ENCODE measurements at regions not wholly inside any gene's neighbourhood (a gene's known extent, or its start where the extent isn't known, plus 50 kb on each side); places are given as distances from the start of the nearest gene placed in this dataset.

GRCh38 chr3:106610362-106610959 lies 741.6 kb upstream of the CBLB start:
- no peaks in the 10 kb centered on the region for H3K9me3 ChIP-seq
- DNase-seq = no peak
- no peaks in the 10 kb centered on the region for H3K4me1 ChIP-seq
- TF ChIP-seq POLR2A (IDR thresholded peaks at IDR 0.05) (no peak), CTCF (IDR thresholded peaks at IDR 0.05) (no peak)
- intact Hi-C loops (cut with DNase I) = no loop called here
- no peaks in the 10 kb centered on the region for H3K36me3 ChIP-seq
- no peak overlapping the region for H3K4me3 ChIP-seq (replicated peaks in 1 of 3)
- whole genome bisulfite sequencing, 2 donors = 62 to 76% methylated on average over 2 of the region's 2 CpGs
- H3K27me3 ChIP-seq = no peaks in the 10 kb centered on the region
- no peak overlapping the region for H3K27ac ChIP-seq

- DNase-seq = no peak
Observed at GRCh38 chr3:106611116-106611515, 742.3 kb upstream of the CBLB start.

GRCh38 chr3:106611841-106612240 lies 743.0 kb upstream of the CBLB start:
- Histone ChIP-seq H3K4me3 (replicated peaks in 1 of 3) (no peak overlapping the region), H3K27me3 (no peaks in the 10 kb centered on the region), H3K9me3 (no peaks in the 10 kb centered on the region), H3K27ac (no peak overlapping the region), H3K4me1 (no peaks in the 10 kb centered on the region), H3K36me3 (no peaks in the 10 kb centered on the region)
- TF ChIP-seq POLR2A (IDR thresholded peaks at IDR 0.05) (no peak), CTCF (IDR thresholded peaks at IDR 0.05) (no peak)
- intact Hi-C loops (cut with DNase I) = no loop called here
- no peak for DNase-seq

More at GRCh38 chr3:106611116-106611515, 742.3 kb upstream of the CBLB start:
- Histone ChIP-seq H3K36me3 (no peaks in the 10 kb centered on the region), H3K4me3 (replicated peaks in 1 of 3) (no peak overlapping the region), H3K27ac (no peak overlapping the region), H3K4me1 (no peaks in the 10 kb centered on the region), H3K27me3 (no peaks in the 10 kb centered on the region), H3K9me3 (no peaks in the 10 kb centered on the region)
- intact Hi-C loops (cut with DNase I) = no loop called here
- no peak for TF ChIP-seq POLR2A (IDR thresholded peaks at IDR 0.05)
- no peak for TF ChIP-seq CTCF (IDR thresholded peaks at IDR 0.05)
- 91 to 97% methylated on average over 1 of the region's 1 CpG for WGBS, 2 donors

GRCh38 chr3:106616556-106616955 lies 747.7 kb upstream of the CBLB start:
- H3K4me3 ChIP-seq (replicated peaks in 1 of 3) = no peak overlapping the region
- H3K36me3 ChIP-seq = no peaks in the 10 kb centered on the region
- no peak for DNase-seq
- H3K27ac ChIP-seq = no peak overlapping the region
- no peaks in the 10 kb centered on the region for H3K4me1 ChIP-seq
- 57 to 59% methylated on average over 3 of the region's 3 CpGs for WGBS, 2 donors
- no peaks in the 10 kb centered on the region for H3K9me3 ChIP-seq
- intact Hi-C loops (cut with DNase I) = no loop called here
- TF ChIP-seq CTCF (IDR thresholded peaks at IDR 0.05) = no peak
- no peak for TF ChIP-seq POLR2A (IDR thresholded peaks at IDR 0.05)
- H3K27me3 ChIP-seq = no peaks in the 10 kb centered on the region

GRCh38 chr3:106617276-106617675 lies 748.5 kb upstream of the CBLB start:
- no peak overlapping the region for H3K27ac ChIP-seq
- no peaks in the 10 kb centered on the region for H3K4me1 ChIP-seq
- H3K27me3 ChIP-seq = no peaks in the 10 kb centered on the region
- H3K9me3 ChIP-seq = no peaks in the 10 kb centered on the region
- no peak for TF ChIP-seq CTCF (IDR thresholded peaks at IDR 0.05)
- TF ChIP-seq POLR2A (IDR thresholded peaks at IDR 0.05) = no peak
- intact Hi-C loops (cut with DNase I) = no loop called here
- H3K36me3 ChIP-seq = no peaks in the 10 kb centered on the region
- H3K4me3 ChIP-seq (replicated peaks in 1 of 3) = no peak overlapping the region
- 74 to 85% methylated on average over 2 of the region's 2 CpGs for WGBS, 2 donors
- no peak for DNase-seq
